ENCODE measurements at regions not wholly inside any gene's neighbourhood (a gene's known extent, or its start where the extent isn't known, plus 50 kb on each side); places are given as distances from the start of the nearest gene placed in this dataset. TPM values are rescaled to one million over a fixed set of nuclear protein-coding genes. Genes with fewer than 3 reads are reported as not detected.

DNA sequence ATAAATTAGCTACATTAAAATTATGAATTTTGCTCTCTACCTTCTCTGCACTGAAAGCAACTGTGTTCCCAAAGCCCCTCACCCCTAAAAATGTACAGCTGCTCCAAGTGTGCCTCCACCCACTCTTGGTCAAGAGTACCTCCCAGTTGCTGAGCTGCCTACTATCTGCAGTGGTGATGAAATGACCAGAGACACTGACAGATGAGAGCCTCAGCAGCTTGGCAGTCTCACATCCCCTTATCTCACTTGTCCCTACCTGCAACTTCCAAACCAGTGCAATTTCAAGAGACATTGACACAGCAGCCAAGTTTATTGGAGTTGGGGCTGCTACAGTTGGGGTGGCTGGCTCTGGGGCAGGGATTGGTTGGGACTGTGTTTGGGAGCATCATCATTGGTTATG is 52.2 kb upstream of the COL6A5 start:
- DNase-seq (ENCODE audit: low spot score) (no peak), ATAC-seq (ENCODE audit: low FRiP score) (no peak)
- TF ChIP-seq, protein P1, sequence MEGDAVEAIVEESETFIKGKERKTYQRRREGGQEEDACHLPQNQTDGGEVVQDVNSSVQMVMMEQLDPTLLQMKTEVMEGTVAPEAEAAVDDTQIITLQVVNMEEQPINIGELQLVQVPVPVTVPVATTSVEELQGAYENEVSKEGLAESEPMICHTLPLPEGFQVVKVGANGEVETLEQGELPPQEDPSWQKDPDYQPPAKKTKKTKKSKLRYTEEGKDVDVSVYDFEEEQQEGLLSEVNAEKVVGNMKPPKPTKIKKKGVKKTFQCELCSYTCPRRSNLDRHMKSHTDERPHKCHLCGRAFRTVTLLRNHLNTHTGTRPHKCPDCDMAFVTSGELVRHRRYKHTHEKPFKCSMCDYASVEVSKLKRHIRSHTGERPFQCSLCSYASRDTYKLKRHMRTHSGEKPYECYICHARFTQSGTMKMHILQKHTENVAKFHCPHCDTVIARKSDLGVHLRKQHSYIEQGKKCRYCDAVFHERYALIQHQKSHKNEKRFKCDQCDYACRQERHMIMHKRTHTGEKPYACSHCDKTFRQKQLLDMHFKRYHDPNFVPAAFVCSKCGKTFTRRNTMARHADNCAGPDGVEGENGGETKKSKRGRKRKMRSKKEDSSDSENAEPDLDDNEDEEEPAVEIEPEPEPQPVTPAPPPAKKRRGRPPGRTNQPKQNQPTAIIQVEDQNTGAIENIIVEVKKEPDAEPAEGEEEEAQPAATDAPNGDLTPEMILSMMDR (IDR thresholded peaks at IDR 0.05): no peak

Small RNA genes lying in the stretch of these regions (small RNA-seq; reads per million reads assigned to genes)
- gene ENPP7P3 (not detected), gene SNRPCP8 (not detected)

All from omental fat pad (tissue), 3 donors.